ENCODE measurements at regions not wholly inside any gene's neighbourhood (a gene's known extent, or its start where the extent isn't known, plus 50 kb on each side); places are given as distances from the start of the nearest gene placed in this dataset.

DNA sequence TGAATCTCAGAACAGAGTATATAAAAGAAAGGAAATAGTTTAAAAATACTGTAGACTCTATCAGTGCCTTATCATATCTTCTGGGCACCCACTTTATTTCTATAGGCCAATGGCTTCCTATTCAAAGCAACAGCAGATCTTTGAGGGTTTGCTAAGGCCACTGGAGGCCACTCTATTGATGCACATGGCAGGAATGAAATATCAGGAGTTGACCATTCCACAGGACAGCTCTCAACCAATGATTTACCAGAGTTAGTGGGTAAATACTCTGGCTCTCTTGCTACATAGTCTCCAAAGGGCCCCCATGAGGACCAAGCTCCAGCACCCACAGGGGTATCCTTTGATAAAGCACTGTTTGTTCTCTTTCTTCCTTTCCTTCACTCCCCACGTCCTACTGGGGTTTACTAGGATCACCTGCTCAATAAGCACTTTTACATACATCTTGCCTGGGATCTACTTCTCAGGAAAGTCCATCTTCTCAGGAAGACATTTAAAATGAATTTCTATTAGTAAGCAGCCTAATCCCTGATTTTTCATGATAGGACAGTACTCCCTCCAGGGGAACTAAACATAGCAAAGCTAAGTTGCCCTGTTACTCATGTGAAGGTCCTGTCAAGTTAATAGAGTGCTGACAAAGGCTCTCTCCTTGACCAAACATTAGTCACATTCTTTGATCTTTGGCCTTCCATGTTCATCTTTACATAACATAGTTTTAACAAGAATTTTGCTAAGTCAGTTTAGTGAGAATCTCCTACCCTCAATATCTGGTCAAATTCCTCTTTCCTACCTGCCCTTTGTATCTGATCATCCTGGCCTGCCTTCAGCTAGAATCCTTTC, 459.7 kb downstream of the GRXCR1 start:
- DNase-seq, result no peak

- no peak for DNase-seq
Measured at GRCh38 chr4:43352859-43353258, 460.3 kb downstream of the GRXCR1 start.

DNA sequence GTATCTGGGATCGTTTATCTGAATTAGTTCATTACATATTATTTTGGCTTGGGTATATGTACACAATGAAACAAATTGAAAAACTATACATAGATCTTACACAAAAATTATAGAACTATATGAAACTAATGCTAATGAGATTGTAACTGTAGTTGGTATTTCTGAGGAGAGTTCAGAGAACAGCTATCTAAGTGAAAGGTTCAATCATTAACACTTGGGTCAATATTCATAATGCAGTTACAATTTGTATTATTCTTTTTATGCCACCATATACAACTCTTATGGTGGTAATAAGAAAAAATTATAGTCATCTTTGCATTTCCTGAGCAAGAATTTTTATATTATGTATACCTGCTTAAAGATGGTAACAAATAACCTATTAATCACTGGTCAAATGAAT, 461.0 kb downstream of the GRXCR1 start:
- DNase-seq, result no peak

- DNase-seq, result no peak
Measured at GRCh38 chr4:43356786-43357185, 464.3 kb downstream of the GRXCR1 start.

GRCh38 chr4:43357252-43357974, 464.9 kb downstream of the GRXCR1 start:
- DNase-seq, result no peak

GRCh38 chr4:43360296-43360695, 467.8 kb downstream of the GRXCR1 start:
- DNase-seq, result no peak

DNA sequence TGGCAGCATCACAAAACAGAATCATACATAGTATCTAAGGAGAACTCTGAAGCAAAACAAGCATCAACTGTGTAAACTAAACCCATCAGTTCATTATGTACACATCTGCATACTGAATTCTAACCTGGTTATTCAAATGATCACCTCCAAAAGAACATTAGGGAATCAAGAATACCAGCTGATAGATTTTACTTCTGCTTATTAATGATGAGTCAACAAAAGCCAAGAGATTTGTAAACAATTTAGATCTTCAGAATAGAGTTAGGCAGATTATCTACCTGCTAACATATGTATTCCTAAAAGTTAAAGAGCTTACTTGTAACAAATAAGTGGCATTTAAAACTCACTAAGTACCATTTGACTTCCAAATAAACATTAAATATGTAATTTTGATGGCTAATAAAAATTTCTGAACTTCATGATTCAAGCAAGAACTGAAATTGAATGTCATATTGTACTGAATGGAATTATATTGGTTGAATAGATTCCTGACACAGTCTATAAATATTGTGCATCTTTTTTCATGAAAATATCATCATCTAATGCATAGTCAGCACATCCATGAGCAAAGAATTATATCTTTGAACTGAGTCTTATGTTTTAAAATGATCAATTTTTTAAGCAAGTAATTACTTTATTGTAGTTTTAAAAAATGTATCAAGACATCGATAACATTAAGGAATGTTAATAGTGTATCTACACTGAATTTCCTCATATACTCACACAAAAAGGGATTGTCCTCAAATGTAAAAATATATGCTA, 470.5 kb downstream of the GRXCR1 start:
- DNase-seq, result no peak

DNA sequence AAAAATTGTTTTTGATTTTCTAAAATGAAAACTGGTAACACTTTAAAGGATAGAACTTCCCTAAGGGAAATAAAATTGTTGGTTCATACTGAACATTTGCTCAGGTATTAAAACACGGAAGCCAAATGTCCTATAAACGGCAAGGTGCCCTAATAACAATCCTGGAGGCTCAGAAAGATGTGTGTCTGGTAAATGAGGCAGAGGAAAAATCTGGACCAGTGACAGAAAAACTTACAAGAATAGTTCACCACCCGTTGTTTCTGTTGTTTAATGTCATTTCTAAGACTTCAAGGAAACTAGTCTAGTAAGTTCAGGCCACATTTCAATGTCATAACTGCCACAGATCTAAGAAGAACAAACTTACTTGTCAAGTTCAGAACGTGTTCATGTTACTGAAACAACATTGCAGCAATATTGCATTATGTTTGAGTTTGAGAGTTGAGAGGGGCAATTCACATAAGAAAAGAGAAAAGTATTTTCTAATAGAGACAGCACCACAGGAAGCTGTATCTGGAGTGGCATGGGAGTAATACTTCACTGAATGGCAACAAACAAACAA, 476.6 kb downstream of the GRXCR1 start:
- no peak for DNase-seq

DNA sequence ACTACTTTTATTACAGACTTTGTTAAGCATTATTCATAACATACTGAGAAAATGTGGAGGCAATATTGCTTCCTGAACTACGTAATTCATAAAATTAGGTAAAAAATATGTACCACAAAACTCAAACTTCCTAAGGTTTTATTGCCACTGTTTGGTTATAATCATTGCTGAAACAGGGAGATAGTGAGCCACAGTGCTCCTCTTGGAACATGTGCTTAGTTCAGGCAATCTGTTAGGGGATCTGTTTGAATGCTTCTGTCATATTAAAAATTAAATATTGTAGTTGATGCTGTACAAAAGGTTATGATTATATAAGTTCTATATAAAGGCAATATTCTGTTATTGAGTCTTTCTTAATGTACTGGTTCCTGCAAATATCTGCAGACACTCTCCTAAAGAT, 480.7 kb downstream of the GRXCR1 start:
- DNase-seq, result no peak

DNA sequence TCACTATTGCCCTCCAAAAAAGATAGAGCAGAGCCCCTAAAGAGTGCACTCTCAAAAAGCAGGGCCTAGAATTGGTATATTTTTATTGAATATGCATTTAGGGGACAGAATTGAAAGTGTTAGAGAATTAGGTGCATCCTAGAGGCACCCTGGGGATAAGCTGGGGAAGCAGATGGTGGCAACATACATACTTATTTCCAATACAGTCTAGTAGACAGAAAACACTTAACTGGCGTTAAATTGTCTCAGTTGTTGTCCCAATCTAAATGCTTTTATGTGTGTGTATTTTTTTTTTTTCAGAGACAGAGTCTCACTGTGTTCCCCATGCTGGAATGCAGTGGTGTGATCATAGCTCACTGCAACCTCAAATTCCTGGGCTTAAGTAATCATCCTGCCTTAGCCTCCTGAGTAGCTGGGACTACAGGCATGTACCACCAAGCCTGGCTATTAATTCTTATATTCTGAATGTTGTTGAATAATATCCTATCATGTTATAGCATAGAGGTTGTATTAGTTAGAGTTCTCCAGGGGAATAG, 481.8 kb downstream of the GRXCR1 start:
- no peak for DNase-seq

GRCh38 chr4:43379016-43379415, 486.5 kb downstream of the GRXCR1 start:
- no peak for DNase-seq

DNA sequence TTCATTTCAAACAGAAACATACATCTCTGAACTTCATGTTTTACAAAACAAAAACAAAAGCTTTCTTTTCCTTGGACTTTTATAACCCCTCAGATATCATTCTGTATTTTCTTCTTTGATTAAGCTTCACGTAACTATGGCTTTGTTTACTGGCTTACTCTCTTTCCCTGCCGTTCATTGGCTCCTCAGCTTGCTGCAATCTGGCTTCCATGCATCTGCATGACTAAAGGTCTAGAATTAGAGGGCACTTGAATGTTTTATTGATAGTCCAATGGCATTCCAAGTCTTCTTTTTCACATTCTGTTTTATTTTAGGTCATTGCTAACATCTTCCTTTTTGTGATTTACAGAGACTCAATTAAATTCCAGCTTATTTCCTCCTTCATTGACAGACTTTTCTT, 487.6 kb downstream of the GRXCR1 start:
- DNase-seq, result no peak

DNA sequence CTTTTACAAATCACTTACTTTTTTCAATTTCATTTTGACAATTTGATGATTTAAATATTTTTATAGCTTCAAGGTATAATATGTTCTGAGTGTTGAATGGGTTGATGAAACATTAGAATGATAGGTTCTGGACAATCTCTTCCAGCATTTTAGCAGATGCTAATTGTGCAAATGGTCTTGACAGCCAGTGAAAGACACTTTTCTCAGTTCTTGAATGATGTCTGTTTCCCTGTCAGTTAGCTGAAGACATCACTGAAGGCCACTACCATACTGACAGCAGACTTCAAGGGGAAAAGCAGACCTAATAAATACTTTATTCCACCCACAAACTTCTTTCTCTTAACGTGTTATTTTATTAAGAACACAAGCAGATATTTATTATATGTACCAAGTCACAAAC, 498.6 kb downstream of the GRXCR1 start:
- DNase-seq, result no peak

DNA sequence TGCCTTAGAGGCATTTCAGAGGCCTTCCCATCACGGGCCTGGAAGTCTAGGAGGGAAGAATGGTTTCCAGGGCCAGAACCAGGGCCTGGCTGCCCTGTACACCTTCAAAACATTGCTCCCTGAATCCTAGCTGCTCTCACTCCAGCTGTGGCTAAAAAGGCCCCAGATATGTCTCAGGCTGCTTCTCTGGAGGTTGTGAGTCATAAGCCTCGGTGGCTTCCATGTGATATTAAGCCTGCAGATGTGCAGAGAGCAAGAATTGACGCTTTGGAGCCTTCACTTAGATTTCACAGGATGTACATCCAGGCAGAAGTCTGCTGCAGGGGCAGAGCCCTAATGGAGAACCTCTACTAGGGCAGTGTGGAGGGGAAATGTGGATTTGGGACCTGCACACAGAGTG, 502.5 kb downstream of the GRXCR1 start:
- DNase-seq, result no peak

DNA sequence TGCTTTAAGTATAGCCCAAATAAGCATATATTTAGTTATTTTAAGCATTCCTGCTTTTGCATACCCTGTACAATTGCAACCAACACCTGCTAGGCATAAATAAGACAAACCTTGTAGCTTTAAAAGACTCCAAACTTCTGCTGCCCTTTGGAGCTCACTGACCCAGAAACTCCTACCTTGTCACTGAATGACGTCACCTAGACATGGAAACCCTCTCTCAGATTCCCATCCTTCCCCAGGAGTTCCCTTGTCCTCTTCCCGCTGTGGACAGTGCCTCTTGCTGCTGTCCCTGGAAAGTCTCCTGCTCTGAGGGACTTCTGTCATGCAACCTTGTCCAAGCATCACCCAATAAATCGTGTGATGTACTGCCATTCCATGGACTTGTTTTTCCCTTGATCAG, 507.2 kb downstream of the GRXCR1 start:
- no peak for DNase-seq

DNA sequence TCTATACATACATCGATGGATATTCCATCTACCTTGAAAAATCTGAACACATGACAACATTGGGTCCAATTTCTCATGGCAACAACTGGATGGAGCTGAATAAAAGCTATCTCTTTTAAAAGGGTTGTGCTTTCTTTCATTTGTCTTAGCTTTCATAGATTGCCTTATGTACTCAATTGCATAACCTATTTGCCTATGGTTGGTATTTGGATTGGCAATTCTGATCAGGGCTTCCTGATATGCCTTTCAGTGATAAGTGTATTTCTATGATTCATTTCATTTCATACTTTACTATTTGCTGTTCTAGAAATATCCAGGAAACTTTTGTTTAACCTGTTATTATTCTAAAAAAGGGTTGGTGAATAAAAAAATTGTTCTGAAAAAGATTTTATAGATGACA, 509.9 kb downstream of the GRXCR1 start:
- no peak for DNase-seq

GRCh38 chr4:43410636-43411035, 518.1 kb downstream of the GRXCR1 start:
- no peak for DNase-seq

DNA sequence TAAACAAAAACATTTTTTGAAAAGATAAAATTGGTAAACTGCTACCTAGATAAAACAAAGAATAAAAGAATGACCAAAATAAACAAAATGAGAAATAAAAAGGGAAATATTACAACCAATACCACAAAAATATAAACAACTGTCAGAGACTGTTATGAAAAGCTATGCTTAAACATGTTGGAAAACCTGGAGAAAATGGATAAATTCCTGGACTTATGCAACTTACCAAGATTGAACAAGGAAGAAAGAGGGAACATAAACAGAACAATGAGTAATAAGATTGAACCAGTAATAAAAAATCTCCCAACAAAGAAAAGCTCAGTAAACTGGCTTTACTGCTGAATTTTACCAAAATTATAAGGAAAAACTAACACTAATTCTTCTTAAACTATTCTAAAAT, 518.7 kb downstream of the GRXCR1 start:
- no peak for DNase-seq

DNA sequence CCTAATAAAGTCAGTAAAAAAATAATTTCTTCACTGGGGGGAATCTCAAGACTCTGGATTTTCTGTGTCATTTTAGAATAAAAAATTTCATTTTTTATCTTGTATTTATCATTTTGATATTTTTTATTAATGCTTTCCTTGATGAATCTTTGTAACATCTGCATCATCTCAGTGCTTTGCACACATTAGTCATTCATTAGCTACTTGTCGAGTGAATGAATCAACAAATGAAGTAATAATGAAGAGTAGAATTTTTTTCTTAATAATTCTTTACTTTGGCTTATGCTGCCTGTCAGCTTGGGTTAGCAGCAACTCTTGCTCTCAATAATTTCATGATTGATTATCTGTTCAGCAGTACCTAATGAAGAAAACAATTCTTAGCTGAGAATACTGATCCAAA, 530.8 kb downstream of the GRXCR1 start:
- no peak for DNase-seq

DNA sequence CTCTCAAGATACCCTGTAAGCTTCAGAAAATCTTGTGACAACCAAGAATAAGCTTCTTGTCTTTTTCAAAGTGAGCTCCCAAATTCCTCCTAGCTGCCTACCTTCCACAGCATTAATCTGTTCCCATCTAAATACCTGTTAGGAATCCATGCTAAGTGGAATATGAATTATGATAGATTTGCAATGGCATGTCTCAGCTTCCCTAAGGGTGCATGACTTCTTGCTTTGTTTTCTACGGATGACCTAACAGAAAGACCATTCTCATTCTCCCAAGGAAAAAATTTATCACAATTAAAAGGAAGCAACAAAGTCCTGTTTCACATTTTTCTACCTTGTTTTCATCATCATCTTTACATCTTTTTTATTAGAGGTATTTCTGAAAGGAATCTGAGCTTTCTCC, 532.7 kb downstream of the GRXCR1 start:
- DNase-seq, result no peak

GRCh38 chr4:43435291-43435690, 542.8 kb downstream of the GRXCR1 start:
- no peak for DNase-seq

GRCh38 chr4:43452948-43453347, 560.4 kb downstream of the GRXCR1 start:
- DNase-seq, result peak in 1 of 2 donors; percentile 1

DNA sequence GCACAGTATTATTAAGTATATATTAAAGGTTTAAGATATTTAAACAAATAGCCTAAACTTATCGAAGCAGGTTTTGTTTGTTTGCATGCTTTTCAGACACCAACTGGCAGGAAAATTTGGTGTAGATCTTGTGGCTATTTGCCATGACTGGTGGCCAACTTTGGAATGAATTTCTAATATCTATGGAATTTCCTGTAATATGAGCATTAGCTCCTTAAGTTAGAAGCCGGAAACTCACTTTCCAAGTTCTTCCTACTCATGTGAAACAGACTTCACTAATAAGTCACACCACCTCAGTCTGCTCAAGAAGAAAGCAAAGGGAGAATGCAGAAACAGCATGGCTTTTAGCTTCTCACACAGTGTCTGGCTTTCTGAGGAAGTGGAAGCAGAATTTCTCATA, 563.9 kb downstream of the GRXCR1 start:
- no peak for DNase-seq

Data from CD4-positive, alpha-beta T cell treated with Interferon alpha-2 for 1 hour (primary cell).